ES-I3 (cell line): ENCODE measurements at regions not wholly inside any gene's neighbourhood (a gene's known extent, or its start where the extent isn't known, plus 50 kb on each side); places are given as distances from the start of the nearest gene placed in this dataset.

ENCODE experiments used
- H3K36me3 ChIP-seq: 2 replicates; pipeline ENCODE4 v1.6.1; 2013; ENCODE audit warnings: mild to moderate bottlenecking, low read length, control low read depth, moderate library complexity; ENCODE audit not compliant: insufficient read depth
- H3K4me1 ChIP-seq: 2 replicates; pipeline ENCODE4 v1.6.1; 2013; ENCODE audit warnings: mild to moderate bottlenecking, control low read depth, low read length; ENCODE audit not compliant: insufficient read depth
- H3K9ac ChIP-seq: 2 replicates; pipeline ENCODE4 v1.6.1; 2013; ENCODE audit warnings: low read depth, mild to moderate bottlenecking, low read length, moderate library complexity
- H3K9me3 ChIP-seq: 2 replicates; pipeline ENCODE4 v1.6.1; 2013; ENCODE audit warnings: mild to moderate bottlenecking, low read length, moderate library complexity; ENCODE audit not compliant: control insufficient read depth, insufficient read depth

GRCh38 chr22:49185312-49185969 lies 642.2 kb downstream of the BRD1 start:
- Histone ChIP-seq H3K9me3 (no peaks in the 10 kb centered on the region), H3K9ac (no peak overlapping the region), H3K4me1 (no peaks in the 10 kb centered on the region), H3K36me3 (no peaks in the 10 kb centered on the region)

- no peaks in the 10 kb centered on the region for H3K36me3 ChIP-seq
- no peak overlapping the region for H3K9ac ChIP-seq
- H3K4me1 ChIP-seq, result no peaks in the 10 kb centered on the region
- H3K9me3 ChIP-seq, result no peaks in the 10 kb centered on the region
Observed at GRCh38 chr22:49184736-49185135, 642.9 kb downstream of the BRD1 start.

GRCh38 chr22:49183826-49184216 lies 643.9 kb downstream of the BRD1 start:
- Histone ChIP-seq H3K9ac (no peak overlapping the region), H3K4me1 (no peaks in the 10 kb centered on the region), H3K36me3 (no peaks in the 10 kb centered on the region), H3K9me3 (no peaks in the 10 kb centered on the region)

- Histone ChIP-seq H3K36me3 (no peaks in the 10 kb centered on the region), H3K9me3 (no peaks in the 10 kb centered on the region), H3K9ac (no peak overlapping the region), H3K4me1 (no peaks in the 10 kb centered on the region)
Observed at GRCh38 chr22:49183208-49183825, 644.4 kb downstream of the BRD1 start.

GRCh38 chr22:49182416-49182815 lies 645.3 kb downstream of the BRD1 start:
- Histone ChIP-seq H3K9me3 (no peaks in the 10 kb centered on the region), H3K9ac (no peak overlapping the region), H3K4me1 (no peaks in the 10 kb centered on the region), H3K36me3 (no peaks in the 10 kb centered on the region)

GRCh38 chr22:49181942-49182341 lies 645.7 kb downstream of the BRD1 start:
- Histone ChIP-seq H3K36me3 (no peaks in the 10 kb centered on the region), H3K9ac (no peak overlapping the region), H3K9me3 (no peaks in the 10 kb centered on the region), H3K4me1 (no peaks in the 10 kb centered on the region)

- no peaks in the 10 kb centered on the region for H3K4me1 ChIP-seq
Observed at GRCh38 chr22:49181431-49181830, 646.2 kb downstream of the BRD1 start.

GRCh38 chr22:49180683-49181024 lies 647.0 kb downstream of the BRD1 start:
- H3K9ac ChIP-seq, result no peak overlapping the region
- H3K36me3 ChIP-seq, result no peaks in the 10 kb centered on the region
- H3K4me1 ChIP-seq, result no peaks in the 10 kb centered on the region
- H3K9me3 ChIP-seq, result no peaks in the 10 kb centered on the region

More at GRCh38 chr22:49181431-49181830, 646.2 kb downstream of the BRD1 start:
- no peaks in the 10 kb centered on the region for H3K36me3 ChIP-seq
- no peak overlapping the region for H3K9ac ChIP-seq
- H3K9me3 ChIP-seq, result no peaks in the 10 kb centered on the region

- Histone ChIP-seq H3K36me3 (no peaks in the 10 kb centered on the region), H3K4me1 (no peaks in the 10 kb centered on the region), H3K9me3 (no peaks in the 10 kb centered on the region), H3K9ac (no peak overlapping the region)
Observed at GRCh38 chr22:49179886-49180682, 647.6 kb downstream of the BRD1 start.

GRCh38 chr22:49179175-49179574 lies 648.5 kb downstream of the BRD1 start:
- Histone ChIP-seq H3K4me1 (no peaks in the 10 kb centered on the region), H3K9ac (no peak overlapping the region), H3K9me3 (no peaks in the 10 kb centered on the region), H3K36me3 (no peaks in the 10 kb centered on the region)

GRCh38 chr22:49178246-49179005 lies 649.2 kb downstream of the BRD1 start:
- H3K36me3 ChIP-seq, result no peaks in the 10 kb centered on the region
- no peak overlapping the region for H3K9ac ChIP-seq
- H3K9me3 ChIP-seq, result no peaks in the 10 kb centered on the region
- no peaks in the 10 kb centered on the region for H3K4me1 ChIP-seq

GRCh38 chr22:49177666-49178065 lies 650.0 kb downstream of the BRD1 start:
- no peaks in the 10 kb centered on the region for H3K4me1 ChIP-seq
- peaks cover under 1% of the 10 kb centered on the region; the same call in 1 of the 2 replicates for H3K9me3 ChIP-seq
- H3K9ac ChIP-seq, result no peak overlapping the region
- no peaks in the 10 kb centered on the region for H3K36me3 ChIP-seq

GRCh38 chr22:49176956-49177355 lies 650.7 kb downstream of the BRD1 start:
- no peak overlapping the region for H3K9ac ChIP-seq
- peaks cover 3% of the 10 kb centered on the region; the same call in 1 of the 2 replicates for H3K9me3 ChIP-seq
- H3K36me3 ChIP-seq, result no peaks in the 10 kb centered on the region
- no peaks in the 10 kb centered on the region for H3K4me1 ChIP-seq

GRCh38 chr22:49170053-49170452 lies 657.6 kb downstream of the BRD1 start:
- no peaks in the 10 kb centered on the region for H3K4me1 ChIP-seq
- H3K9me3 ChIP-seq, result peaks cover 3% of the 10 kb centered on the region; the same call in 1 of the 2 replicates
- no peaks in the 10 kb centered on the region for H3K36me3 ChIP-seq
- no peak overlapping the region for H3K9ac ChIP-seq
